ENCODE measurements at regions not wholly inside any gene's neighbourhood (a gene's known extent, or its start where the extent isn't known, plus 50 kb on each side); places are given as distances from the start of the nearest gene placed in this dataset.

- Histone ChIP-seq H3K4me1 (no peaks in the 10 kb centered on the region), H3K27me3 (no peaks in the 10 kb centered on the region), H3K9me3 (replicated peaks) (no peaks in the 10 kb centered on the region), H3K36me3 (no peaks in the 10 kb centered on the region), H3K27ac (no peak overlapping the region), H3K4me3 (no peak overlapping the region)
- peak; percentile 5 to 39 for DNase-seq
These were observed 492.9 kb upstream of the KIRREL3 start for GRCh38 chr11:127493330-127494022.

GRCh38 chr11:127492029-127492428 is 491.5 kb upstream of the KIRREL3 start:
- no peaks in the 10 kb centered on the region for H3K4me1 ChIP-seq
- H3K4me3 ChIP-seq = no peak overlapping the region
- no peak for DNase-seq
- H3K27ac ChIP-seq = no peak overlapping the region
- no peaks in the 10 kb centered on the region for H3K27me3 ChIP-seq
- H3K36me3 ChIP-seq = no peaks in the 10 kb centered on the region
- H3K9me3 ChIP-seq (replicated peaks) = no peaks in the 10 kb centered on the region

- H3K4me1 ChIP-seq = no peaks in the 10 kb centered on the region
- no peaks in the 10 kb centered on the region for H3K9me3 ChIP-seq (replicated peaks)
- no peak overlapping the region for H3K4me3 ChIP-seq
- no peaks in the 10 kb centered on the region for H3K27me3 ChIP-seq
- no peak for DNase-seq
- H3K27ac ChIP-seq = no peak overlapping the region
- H3K36me3 ChIP-seq = no peaks in the 10 kb centered on the region
These were observed 491.0 kb upstream of the KIRREL3 start for GRCh38 chr11:127491589-127491988.

GRCh38 chr11:127490896-127491295 is 490.3 kb upstream of the KIRREL3 start:
- H3K4me3 ChIP-seq = no peak overlapping the region
- H3K27me3 ChIP-seq = no peaks in the 10 kb centered on the region
- no peaks in the 10 kb centered on the region for H3K9me3 ChIP-seq (replicated peaks)
- H3K4me1 ChIP-seq = no peaks in the 10 kb centered on the region
- H3K27ac ChIP-seq = no peak overlapping the region
- no peak for DNase-seq
- no peaks in the 10 kb centered on the region for H3K36me3 ChIP-seq

DNA sequence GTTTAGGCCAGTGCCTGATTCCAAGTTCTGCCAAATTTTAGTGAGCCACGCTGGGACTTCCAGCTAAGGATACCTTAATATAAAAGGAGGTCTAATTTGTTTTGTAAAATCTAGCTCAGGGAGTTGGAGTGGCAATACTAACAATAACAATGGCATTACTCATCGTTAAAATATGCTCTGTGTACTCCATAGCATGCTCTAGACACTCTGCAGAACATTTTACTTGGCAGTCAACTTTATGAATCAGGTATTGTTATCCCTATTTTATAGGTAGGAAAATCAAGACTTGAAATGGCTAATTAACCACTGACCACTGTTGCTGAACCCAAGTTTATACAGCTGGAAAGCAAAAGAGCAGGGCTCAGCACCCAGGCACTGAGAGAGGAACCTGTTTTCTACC is 485.0 kb upstream of the KIRREL3 start:
- Histone ChIP-seq H3K4me1 (no peaks in the 10 kb centered on the region), H3K9me3 (replicated peaks) (no peaks in the 10 kb centered on the region), H3K36me3 (no peaks in the 10 kb centered on the region), H3K27ac (no peak overlapping the region), H3K4me3 (no peak overlapping the region), H3K27me3 (no peaks in the 10 kb centered on the region)
- no peak for DNase-seq

GRCh38 chr11:127481391-127481790 is 480.8 kb upstream of the KIRREL3 start:
- no peaks in the 10 kb centered on the region for H3K36me3 ChIP-seq
- DNase-seq = no peak
- H3K9me3 ChIP-seq (replicated peaks) = no peaks in the 10 kb centered on the region
- no peaks in the 10 kb centered on the region for H3K4me1 ChIP-seq
- no peak overlapping the region for H3K4me3 ChIP-seq
- H3K27me3 ChIP-seq = no peaks in the 10 kb centered on the region
- no peak overlapping the region for H3K27ac ChIP-seq

GRCh38 chr11:127478826-127479225 is 478.3 kb upstream of the KIRREL3 start:
- Histone ChIP-seq H3K27ac (no peak overlapping the region), H3K9me3 (replicated peaks) (no peaks in the 10 kb centered on the region)
- no peak for DNase-seq

GRCh38 chr11:127474766-127475165 is 474.2 kb upstream of the KIRREL3 start:
- H3K4me1 ChIP-seq = no peaks in the 10 kb centered on the region
- H3K27ac ChIP-seq = no peak overlapping the region
- H3K27me3 ChIP-seq = no peaks in the 10 kb centered on the region
- no peak overlapping the region for H3K4me3 ChIP-seq
- no peak for DNase-seq
- H3K36me3 ChIP-seq = no peaks in the 10 kb centered on the region
- H3K9me3 ChIP-seq (replicated peaks) = no peaks in the 10 kb centered on the region

More at GRCh38 chr11:127478826-127479225, 478.3 kb upstream of the KIRREL3 start:
- Histone ChIP-seq H3K27me3 (no peaks in the 10 kb centered on the region), H3K4me3 (no peak overlapping the region), H3K36me3 (no peaks in the 10 kb centered on the region), H3K4me1 (no peaks in the 10 kb centered on the region)

DNA sequence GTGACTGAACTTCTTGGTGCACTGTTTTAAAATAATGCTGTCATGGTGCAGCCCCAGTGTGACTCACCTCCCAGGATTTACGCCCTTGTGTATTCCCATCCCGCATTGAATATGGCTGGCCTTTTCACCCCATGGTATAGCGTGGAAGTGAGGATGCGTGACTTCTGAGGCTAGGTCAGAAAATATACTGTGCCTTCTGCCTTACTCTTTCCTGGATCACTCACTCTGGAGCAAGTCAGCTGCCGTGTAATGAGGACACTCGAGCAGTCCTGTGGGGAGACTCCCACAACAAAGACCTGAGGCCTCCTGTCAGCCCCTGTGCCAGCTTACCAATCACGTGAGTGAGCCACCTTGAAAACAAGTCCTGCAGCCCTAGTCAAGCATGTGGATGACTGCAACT is 471.9 kb upstream of the KIRREL3 start:
- Histone ChIP-seq H3K9me3 (replicated peaks) (no peaks in the 10 kb centered on the region), H3K4me1 (no peaks in the 10 kb centered on the region), H3K36me3 (no peaks in the 10 kb centered on the region), H3K27me3 (no peaks in the 10 kb centered on the region), H3K27ac (no peak overlapping the region), H3K4me3 (no peak overlapping the region)
- no peak for DNase-seq

DNA sequence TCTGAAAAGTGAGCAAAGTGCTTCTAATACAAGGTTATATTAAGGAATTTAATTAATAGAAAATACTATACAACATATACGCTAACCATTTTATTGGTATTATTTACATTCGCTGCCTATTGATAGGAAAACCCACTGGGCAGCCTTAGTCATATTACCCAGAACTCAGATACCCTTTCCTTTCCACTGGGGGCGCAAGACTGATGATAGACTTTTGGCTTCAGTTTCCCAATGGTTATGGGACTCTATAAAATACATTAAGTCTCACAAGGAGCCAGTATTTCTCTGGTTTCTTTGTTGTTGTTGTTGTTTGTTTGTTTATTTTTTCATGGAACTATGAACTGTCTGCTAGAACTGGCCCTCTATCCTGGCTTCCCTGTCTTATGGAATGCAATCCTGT is 471.1 kb upstream of the KIRREL3 start:
- no peaks in the 10 kb centered on the region for H3K27me3 ChIP-seq
- H3K27ac ChIP-seq = no peak overlapping the region
- no peaks in the 10 kb centered on the region for H3K9me3 ChIP-seq (replicated peaks)
- DNase-seq = no peak
- no peaks in the 10 kb centered on the region for H3K36me3 ChIP-seq
- H3K4me3 ChIP-seq = no peak overlapping the region
- no peaks in the 10 kb centered on the region for H3K4me1 ChIP-seq

DNA sequence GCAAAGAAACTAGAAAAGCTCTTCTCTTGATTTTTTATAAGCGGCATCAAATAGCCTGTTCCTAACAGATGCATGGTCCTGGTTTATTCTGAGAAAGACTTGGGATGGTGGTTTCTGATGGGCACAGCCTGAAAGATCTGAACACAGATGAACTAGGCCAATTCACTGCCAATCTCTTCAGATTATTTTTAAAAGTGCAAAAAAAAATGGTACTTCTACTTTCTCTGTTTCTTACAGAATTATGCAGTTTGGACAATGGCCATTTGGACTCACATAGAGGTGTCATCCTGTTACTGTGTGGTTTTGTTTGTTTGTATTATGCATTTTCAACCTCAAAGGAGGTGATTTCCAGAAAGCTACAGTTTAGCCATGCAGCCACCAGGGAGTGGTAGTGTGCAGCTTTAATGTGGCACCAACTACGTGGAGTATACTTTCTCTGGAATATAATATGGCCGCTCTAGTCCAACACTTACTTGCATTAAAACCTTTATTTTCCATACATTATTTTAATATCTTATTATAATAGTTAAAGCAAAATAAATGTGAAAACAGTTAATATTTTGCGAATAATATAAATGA is 469.8 kb upstream of the KIRREL3 start:
- Histone ChIP-seq H3K27ac (no peak overlapping the region), H3K4me1 (no peaks in the 10 kb centered on the region), H3K36me3 (no peaks in the 10 kb centered on the region), H3K27me3 (no peaks in the 10 kb centered on the region), H3K9me3 (replicated peaks) (no peaks in the 10 kb centered on the region), H3K4me3 (no peak overlapping the region)
- peak; percentile 3 to 30 for DNase-seq

- no peak for DNase-seq
- no peak overlapping the region for H3K4me3 ChIP-seq
These were observed 463.8 kb upstream of the KIRREL3 start for GRCh38 chr11:127464325-127464724.

DNA sequence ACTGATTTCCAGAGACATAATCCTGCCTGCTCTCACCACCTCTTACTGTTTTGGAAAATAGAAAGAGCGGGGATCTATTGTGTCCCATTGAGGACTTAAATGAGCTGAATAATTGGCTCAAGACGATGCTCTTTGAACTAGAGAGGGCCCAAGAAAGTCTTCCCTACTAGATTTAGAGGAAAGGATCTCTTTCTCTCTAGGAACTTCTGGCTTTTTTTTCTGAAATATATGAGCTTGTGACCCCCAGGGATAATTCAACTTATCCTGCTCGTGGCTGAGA is 461.4 kb upstream of the KIRREL3 start:
- Histone ChIP-seq H3K27me3 (no peaks in the 10 kb centered on the region), H3K4me1 (no peaks in the 10 kb centered on the region), H3K27ac (no peak overlapping the region), H3K9me3 (replicated peaks) (no peaks in the 10 kb centered on the region), H3K4me3 (no peak overlapping the region), H3K36me3 (no peaks in the 10 kb centered on the region)
- DNase-seq = no peak

More at GRCh38 chr11:127464325-127464724, 463.8 kb upstream of the KIRREL3 start:
- no peak overlapping the region for H3K27ac ChIP-seq
- H3K4me1 ChIP-seq = no peaks in the 10 kb centered on the region
- no peaks in the 10 kb centered on the region for H3K9me3 ChIP-seq (replicated peaks)
- H3K36me3 ChIP-seq = no peaks in the 10 kb centered on the region
- H3K27me3 ChIP-seq = no peaks in the 10 kb centered on the region

DNA sequence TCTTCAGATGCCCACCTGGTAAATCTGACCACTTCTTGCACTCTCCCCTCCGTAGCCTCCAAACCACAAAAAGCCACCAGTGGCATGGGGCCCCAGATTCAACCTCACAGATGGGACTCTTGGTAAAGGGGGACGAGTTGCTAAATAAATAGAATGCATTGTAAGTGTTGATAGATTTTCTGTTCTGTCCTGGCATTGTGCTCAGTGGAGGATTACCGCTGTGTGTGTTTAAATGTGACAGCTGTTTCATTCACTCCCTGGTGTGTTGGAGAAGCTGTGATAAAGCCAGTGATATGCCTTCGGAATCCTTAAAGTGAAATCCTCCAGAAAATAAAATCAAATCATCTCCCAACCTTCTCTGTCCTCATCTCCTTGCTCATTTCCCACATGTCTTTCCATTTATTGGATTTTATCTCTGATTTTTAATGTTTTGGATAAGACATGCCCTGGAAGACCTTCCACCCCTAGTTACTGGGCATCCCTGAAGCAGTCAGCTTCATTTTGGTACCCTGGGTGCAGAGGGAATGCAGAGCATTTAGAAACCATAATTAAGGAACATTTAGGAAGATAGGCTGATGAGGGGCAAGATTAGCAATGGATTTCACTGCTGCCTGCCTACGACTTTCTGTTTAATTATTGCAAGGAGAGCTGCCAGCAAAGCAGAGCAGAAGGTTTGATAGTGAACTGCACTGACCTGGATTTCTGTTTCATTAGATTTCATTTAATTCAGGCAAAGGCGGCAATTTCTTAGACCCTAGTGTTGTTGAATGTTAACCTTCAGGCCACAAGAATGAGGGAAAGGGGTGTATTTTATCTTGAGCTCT is 460.9 kb upstream of the KIRREL3 start:
- H3K36me3 ChIP-seq = no peaks in the 10 kb centered on the region
- H3K4me1 ChIP-seq = no peaks in the 10 kb centered on the region
- H3K4me3 ChIP-seq = no peak overlapping the region
- H3K9me3 ChIP-seq (replicated peaks) = no peaks in the 10 kb centered on the region
- H3K27ac ChIP-seq = no peak overlapping the region
- H3K27me3 ChIP-seq = no peaks in the 10 kb centered on the region
- peak; percentile 9 to 43 for DNase-seq

- H3K4me3 ChIP-seq = no peak overlapping the region
- no peaks in the 10 kb centered on the region for H3K9me3 ChIP-seq (replicated peaks)
- no peaks in the 10 kb centered on the region for H3K27me3 ChIP-seq
- H3K27ac ChIP-seq = no peak overlapping the region
- H3K36me3 ChIP-seq = no peaks in the 10 kb centered on the region
- DNase-seq = no peak
- H3K4me1 ChIP-seq = no peaks in the 10 kb centered on the region
These were observed 458.0 kb upstream of the KIRREL3 start for GRCh38 chr11:127458561-127458960.

Measured in SJCRH30 (cell line).